SK-N-MC (cell line): ENCODE measurements at regions not wholly inside any gene's neighbourhood (a gene's known extent, or its start where the extent isn't known, plus 50 kb on each side); places are given as distances from the start of the nearest gene placed in this dataset.
"Not testable (repeated sequence)": the region's sequence is repeated elsewhere in the genome, so short reads cannot be mapped to it uniquely, and the experiment has no call there.

Experiments
- DNase-seq: peaks from one replicate; pipeline ENCODE4 v3.0.0-alpha.2; 2011; ENCODE audit warnings: low read depth, low spot score
- H3K27ac ChIP-seq: fragments of 200-600 bp; sonication (generic); 2 replicates; pipeline ENCODE4 v1.5.1; 2016; ENCODE audit warnings: mixed run types
- H3K36me3 ChIP-seq: fragments of 200-600 bp; sonication (generic); 2 replicates; pipeline ENCODE4 v1.6.1; 2017; ENCODE audit warnings: antibody characterized with exemption, low read length, mixed read lengths; ENCODE audit not compliant: insufficient read depth
- H3K4me3 ChIP-seq: fragments of 200-600 bp; sonication (generic); 2 replicates; pipeline ENCODE4 v1.5.1; 2016
- H3K9ac ChIP-seq: fragments of 200-600 bp; sonication (generic); 2 replicates; pipeline ENCODE4 v1.8.0; 2017; ENCODE audit warnings: mixed run types, mixed read lengths; ENCODE audit not compliant: insufficient read length
- H3K9me3 ChIP-seq: fragments of 200-600 bp; sonication (generic); 2 replicates; pipeline ENCODE4 v1.6.1; 2017; ENCODE audit warnings: low read depth, mild to moderate bottlenecking, antibody characterized with exemption, low read length, moderate library complexity, mixed read lengths

DNA sequence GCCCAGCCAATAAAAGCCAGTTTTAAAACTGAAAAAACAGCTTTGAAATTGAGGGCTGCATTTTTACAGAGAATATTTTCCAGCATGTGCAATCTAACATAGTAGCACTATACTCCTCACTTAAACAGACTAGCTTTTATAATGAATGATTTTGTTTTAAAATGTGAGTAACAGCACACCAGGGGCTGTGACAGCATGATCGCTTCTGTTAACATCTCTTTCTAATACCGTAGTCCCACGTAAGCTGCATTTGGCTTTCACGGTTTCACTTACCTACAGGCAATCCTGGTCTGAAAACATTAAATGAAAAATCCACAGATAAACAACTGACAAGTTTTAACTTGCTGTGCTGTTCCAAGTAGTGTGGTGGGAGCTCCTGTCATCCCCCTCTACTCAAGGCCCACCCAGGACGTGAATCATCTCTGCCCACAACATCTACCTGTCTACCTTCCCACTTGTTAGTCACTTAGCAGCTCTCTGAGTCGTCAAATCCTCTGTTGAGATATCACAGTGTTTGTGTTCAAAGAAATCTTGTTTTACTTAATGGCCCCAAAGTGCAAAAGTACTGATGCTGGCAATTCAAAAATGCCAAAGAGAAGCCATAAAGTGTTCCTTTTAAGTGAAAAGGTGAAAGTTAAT, 74.0 kb upstream of the THOC3 start:
- H3K36me3 ChIP-seq, DNase-seq: not testable (repeated sequence)

DNA sequence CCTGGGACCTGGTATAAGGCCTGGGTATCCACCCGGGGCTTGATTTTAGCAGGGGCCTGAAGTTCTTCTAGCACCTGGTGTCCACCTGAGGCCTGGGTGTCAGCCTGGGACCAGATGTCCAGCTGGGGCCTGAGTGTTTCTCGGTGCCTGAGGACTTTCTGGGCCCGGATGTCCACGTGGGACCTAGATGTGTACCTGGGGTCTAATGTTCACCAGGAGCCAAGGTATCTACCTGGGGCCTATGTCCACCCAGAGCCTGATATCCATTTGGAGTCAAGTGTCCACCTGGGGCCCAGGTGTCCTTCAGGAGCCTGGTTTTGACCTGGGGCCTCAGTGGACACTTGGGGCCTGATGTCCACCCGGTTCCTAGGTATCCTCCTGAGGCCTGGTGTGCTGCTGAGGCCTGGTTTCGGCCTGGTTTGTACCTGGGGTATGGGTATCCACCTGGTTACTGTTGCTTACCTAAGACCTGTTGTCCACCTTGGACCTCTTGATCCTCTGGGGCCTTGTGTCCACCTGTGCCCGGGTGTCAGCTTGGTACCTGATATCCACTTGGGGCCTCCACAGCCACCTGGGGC, 75.2 kb upstream of the THOC3 start:
- not testable (repeated sequence) for DNase-seq

More for the DNA sequence above, 74.0 kb upstream of the THOC3 start:
- H3K9me3 ChIP-seq, H3K27ac ChIP-seq, H3K4me3 ChIP-seq, H3K9ac ChIP-seq: not testable (repeated sequence)

DNA sequence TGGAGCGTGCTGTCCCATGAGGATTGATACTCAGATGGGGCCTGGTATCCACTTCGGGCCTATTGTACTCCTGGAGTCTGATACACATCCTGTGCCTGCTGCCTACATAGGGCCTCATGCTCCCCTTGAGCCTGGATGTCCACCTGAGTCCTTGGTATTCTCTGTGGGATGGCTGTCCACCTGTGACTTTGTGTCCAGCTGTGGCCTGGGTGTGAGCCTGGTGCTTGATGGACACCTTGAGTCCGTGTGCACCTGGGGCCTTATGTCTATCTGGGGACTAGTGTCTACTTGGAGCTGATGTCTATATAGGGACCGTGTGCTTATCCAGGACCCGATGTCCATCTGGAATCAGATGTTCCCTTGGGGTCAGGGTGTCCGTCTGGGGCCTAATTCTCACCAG, 75.9 kb upstream of the THOC3 start:
- DNase-seq, H3K4me3 ChIP-seq, H3K9ac ChIP-seq: not testable (repeated sequence)

More for the DNA sequence above, 75.2 kb upstream of the THOC3 start:
- not testable (repeated sequence) for H3K27ac ChIP-seq, H3K4me3 ChIP-seq, H3K9ac ChIP-seq, H3K9me3 ChIP-seq, H3K36me3 ChIP-seq

DNA sequence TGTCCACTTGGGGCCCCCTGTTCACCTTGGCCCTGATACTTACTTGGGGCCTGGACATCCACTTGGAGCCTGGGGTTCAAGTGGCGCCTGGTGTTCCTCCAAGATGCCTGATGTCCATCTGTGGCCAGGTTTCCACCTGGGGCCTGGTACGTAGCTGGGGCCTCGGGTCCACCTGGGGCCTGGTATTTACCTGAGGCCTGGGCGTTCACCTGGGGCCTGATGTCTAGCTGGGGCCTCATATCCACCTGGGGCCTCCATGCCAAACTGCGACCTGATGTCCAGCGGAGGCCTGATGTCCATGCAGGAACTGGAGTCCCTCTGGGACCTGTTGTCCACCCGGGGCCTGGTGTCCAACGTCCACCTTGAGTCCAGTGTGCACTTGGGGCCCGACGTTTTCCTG, 76.3 kb upstream of the THOC3 start:
- not testable (repeated sequence) for DNase-seq, H3K4me3 ChIP-seq, H3K9me3 ChIP-seq

More for the DNA sequence above, 75.9 kb upstream of the THOC3 start:
- H3K27ac ChIP-seq, H3K9me3 ChIP-seq, H3K36me3 ChIP-seq: not testable (repeated sequence)

DNA sequence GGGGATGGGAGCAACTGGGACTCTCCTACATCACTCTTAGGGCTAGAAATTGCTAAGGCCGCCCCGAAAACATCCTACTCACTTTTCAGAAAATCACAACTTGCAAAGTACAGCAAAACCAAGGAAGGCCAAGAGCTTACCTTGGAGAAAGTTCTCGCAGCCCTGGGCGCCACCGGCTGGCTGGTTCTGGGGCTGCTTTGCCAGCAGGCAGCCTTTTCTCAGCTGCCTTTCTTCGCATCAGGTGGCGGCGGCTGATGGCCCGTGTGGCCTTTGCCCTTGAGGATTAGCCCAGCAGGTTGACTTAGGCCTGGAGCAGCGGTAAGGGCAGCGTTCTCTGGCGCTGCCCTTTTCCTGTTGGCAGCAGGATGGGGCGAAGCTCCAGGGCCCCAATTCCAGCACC, 77.3 kb upstream of the THOC3 start:
- not testable (repeated sequence) for DNase-seq, H3K9me3 ChIP-seq, H3K9ac ChIP-seq, H3K36me3 ChIP-seq, H3K27ac ChIP-seq, H3K4me3 ChIP-seq

More for the DNA sequence above, 76.3 kb upstream of the THOC3 start:
- not testable (repeated sequence) for H3K27ac ChIP-seq, H3K36me3 ChIP-seq, H3K9ac ChIP-seq

DNA sequence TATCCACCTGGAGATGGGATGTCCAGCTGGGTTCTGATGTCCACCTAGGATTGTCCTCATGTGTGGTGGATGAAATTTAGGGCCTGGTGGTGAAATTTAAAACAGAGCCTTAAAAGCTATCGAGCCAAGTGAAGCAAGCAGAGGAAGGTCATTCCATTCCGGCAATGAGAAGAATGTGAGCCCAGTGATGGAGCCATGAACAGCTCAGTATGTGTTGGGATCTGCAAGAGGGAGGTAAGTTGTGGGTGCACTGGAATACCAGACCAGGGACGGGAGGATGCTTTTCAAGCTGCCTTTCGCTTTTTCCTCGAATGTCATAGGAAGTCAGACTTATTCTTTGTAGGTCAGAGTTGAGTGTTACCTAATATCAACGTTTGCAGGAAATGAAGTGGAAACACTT, 80.6 kb upstream of the THOC3 start:
- not testable (repeated sequence) for H3K4me3 ChIP-seq, DNase-seq, H3K36me3 ChIP-seq, H3K9ac ChIP-seq, H3K27ac ChIP-seq, H3K9me3 ChIP-seq

DNA sequence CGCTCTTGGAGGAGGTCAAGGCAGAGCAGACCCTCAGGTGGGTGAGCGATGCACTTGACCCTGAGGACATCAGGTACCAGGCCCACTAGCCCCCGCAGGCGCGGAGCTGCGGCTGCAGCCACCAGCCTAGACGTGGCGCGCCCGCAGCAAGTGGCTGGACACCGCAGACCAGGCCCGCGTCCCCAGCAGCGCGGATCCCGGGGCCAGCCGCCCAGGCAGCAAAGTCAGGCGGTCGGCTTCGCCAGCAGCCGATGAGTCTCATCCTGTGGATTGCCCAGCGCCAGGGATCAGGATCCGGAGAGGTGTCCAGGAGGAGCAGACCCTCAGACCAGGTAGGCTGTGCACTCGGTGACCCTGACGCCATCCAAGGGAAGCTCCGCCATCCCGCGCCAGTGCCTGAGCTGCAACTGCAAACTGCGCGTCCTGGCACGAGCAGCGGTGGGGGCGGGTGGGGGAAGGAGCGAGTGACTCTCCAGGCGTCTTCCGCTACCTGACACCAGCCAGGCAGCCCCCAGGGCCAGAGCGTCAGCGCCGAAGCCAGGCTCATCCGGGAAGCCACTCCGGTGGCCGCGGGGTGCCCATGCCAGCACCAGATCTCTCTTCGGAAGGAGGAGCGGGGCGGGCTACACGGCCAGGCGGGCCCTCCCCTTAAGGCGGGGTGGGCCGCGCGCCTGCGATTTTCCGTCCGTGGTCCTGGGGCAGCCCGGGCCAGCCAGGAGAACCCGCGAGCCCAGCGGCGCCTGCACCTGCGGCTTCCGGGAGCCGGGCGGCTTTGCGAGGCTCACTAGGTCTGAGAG, 92.6 kb upstream of the THOC3 start:
- not testable (repeated sequence) for H3K36me3 ChIP-seq, H3K9me3 ChIP-seq, DNase-seq, H3K4me3 ChIP-seq, H3K27ac ChIP-seq, H3K9ac ChIP-seq

DNA sequence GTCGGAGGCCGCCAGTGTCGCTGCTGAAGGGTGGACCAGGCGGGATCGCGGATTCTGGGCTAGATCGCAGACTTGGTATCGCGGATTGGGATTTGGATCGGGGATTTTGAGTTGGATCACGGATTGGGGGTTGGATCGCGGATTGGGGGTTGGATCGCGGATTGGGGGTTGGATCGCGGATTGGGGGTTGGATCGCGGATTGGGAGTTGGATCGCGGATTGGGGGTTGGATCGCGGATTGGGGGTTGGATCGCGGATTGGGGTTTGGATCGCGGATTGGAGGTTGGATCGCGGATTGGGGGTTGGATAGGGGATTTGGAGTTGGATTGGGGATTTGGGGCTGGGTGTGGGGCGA, 93.1 kb upstream of the THOC3 start:
- H3K4me3 ChIP-seq, H3K36me3 ChIP-seq, H3K27ac ChIP-seq, H3K9me3 ChIP-seq, DNase-seq, H3K9ac ChIP-seq: not testable (repeated sequence)

DNA sequence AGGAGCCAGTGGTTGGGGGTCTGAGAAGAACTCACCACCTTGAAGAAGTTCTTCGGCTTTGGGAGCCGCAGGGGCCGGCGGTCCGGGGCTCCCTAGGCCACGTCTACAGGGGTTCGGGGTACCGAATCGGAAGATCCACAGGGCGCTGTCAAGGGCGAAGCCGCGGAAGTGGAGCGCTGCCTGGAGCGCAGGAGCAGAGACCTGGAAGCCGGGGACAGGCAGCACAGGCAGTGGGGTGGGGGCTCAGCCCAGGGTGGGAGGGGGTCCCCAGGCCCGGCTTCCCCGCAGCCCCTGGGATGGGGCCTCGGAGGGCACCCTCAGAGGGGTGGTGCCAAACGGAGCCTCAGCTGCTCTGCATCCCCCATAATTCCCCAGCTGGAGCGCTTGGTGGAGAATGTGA, 93.5 kb upstream of the THOC3 start:
- not testable (repeated sequence) for H3K27ac ChIP-seq, H3K9me3 ChIP-seq, H3K36me3 ChIP-seq, DNase-seq, H3K4me3 ChIP-seq, H3K9ac ChIP-seq

DNA sequence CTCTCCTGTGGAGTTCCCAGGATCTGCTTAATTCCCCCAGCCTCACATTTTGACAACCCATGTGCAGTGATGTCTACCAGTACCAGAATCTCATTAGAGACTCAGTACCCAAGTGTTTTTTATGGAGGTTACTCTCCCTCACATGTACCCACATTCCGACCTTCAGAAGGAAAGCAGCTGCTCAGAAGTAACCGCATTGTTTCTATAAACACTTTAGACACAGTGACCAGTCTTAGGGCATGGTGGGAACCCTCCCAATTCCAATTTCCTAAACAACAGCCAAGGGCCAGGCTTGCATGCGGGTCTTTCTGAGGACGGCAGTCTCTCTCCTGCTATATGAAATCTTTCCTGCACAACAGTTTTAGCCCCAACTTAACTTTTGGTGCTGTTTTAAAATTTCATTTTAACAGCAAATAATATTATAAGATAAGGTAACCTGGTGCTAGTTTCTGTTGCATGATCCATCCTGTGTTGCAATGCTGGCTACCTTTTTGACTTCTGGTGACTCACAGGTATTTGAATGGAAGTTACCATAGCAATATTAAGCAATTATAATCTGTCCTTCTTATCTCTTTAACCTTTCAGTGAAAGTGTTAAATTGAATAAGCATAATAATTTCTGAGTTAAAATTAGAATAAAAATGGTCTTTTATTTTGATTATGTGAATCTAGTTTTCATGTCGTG, 98.3 kb upstream of the THOC3 start:
- H3K9me3 ChIP-seq, DNase-seq, H3K4me3 ChIP-seq, H3K9ac ChIP-seq, H3K36me3 ChIP-seq, H3K27ac ChIP-seq: not testable (repeated sequence)

DNA sequence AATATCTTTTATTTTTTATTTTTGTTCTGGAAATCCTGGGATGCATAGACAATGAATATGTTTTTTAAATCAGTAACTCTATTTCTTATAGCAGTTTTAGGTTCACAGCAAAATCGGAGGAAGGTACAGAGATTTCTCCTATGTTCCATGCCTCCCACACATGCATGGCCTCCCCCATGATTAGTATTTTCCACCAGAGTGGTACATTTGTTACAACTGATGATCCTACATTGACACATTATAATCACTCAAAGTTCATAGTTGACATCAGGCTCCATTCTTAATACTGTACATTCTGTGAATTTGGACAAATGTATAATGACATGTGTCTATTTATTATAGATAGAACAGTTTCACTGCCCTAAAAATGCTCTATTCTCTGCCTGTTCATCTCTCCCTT, 99.0 kb upstream of the THOC3 start:
- H3K9ac ChIP-seq, H3K4me3 ChIP-seq, H3K27ac ChIP-seq, H3K9me3 ChIP-seq, DNase-seq, H3K36me3 ChIP-seq: not testable (repeated sequence)

DNA sequence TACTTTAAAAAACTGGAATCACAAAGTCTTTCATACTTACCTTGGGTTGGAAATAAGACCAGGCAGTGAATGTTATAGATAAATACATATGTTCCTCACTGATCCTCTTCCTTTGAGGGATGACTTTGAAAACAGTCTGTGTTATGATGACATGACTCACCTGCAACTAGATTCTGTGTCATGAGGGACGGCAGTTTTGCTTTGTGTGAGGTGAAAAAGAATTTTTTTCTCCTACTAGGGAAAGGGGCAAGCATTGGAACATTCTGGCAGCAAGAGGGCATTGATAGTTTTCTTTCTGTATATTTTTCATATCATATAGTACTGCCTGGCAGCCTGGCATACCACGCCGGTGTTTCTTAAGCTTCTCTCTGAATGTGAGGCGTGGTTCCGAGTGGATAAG, 99.8 kb upstream of the THOC3 start:
- not testable (repeated sequence) for DNase-seq

DNA sequence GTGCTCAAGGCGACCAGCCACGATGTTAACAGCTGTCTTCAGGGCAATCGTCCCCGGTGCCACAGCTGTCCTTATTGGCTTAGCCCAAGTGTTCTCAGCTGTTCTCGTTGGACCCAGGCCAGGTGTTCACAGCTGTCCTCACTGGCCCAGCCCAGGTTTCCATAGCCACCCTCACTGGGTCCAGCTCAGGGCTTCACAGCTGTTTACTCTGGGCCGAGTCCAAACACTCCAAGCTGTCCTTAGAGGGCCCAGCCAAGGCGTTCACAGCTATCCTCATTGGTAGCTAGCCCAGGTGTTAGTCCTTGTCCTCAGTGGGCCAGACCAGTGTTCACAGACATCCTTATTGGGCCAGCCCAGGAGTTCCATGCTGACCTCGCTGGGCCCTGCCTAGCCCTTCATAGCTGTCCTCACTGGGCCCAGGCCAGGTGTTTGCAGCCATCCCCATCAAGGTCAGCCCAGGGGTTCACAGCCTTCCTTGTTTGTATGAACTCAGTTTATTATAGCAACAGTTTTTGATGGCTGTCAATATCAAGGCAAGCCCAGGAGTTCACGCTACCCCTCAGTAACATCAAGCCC, 106.0 kb upstream of the THOC3 start:
- H3K9me3 ChIP-seq, H3K9ac ChIP-seq, H3K36me3 ChIP-seq, DNase-seq, H3K27ac ChIP-seq, H3K4me3 ChIP-seq: not testable (repeated sequence)

More for the DNA sequence above, 99.8 kb upstream of the THOC3 start:
- H3K4me3 ChIP-seq, H3K9ac ChIP-seq, H3K36me3 ChIP-seq, H3K9me3 ChIP-seq, H3K27ac ChIP-seq: not testable (repeated sequence)

DNA sequence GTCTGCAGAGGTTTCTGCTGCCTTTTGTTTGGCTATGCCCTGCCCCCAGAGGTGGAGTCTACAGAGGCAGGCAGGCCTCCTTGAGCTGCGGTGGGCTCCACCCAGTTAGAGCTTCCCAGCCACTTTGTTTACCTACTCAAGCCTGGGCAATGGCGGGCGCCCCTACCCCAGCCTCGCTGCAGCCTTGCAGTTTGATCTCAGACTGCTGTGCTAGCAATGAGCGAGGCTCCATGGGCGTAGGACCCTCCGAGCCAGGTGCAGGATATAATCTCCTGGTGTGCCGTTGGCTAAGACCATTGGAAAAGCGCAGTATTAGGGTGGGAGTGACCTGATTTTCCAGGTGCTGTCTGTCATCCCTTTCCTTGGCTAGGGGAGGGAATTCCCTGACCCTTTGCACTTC, 115.6 kb upstream of the THOC3 start:
- not testable (repeated sequence) for H3K9me3 ChIP-seq, H3K27ac ChIP-seq, DNase-seq, H3K9ac ChIP-seq, H3K36me3 ChIP-seq, H3K4me3 ChIP-seq
